HFFc6 (cell line): ENCODE measurements at regions not wholly inside any gene's neighbourhood (a gene's known extent, or its start where the extent isn't known, plus 50 kb on each side); places are given as distances from the start of the nearest gene placed in this dataset.

Experiments used
- DNase-seq: peaks from one replicate; pipeline ENCODE4 v3.0.0-alpha.2; 2018
- H3K27ac Mint-ChIP-seq: 2 replicates; pipeline ENCODE4 v1.8.0; 2020; ENCODE audit warnings: mild to moderate bottlenecking, mixed read lengths
- H3K27me3 Mint-ChIP-seq: 2 replicates; pipeline ENCODE4 v1.8.0; 2021; ENCODE audit warnings: mild to moderate bottlenecking, moderate library complexity, mixed read lengths; ENCODE audit not compliant: insufficient read depth
- H3K36me3 Mint-ChIP-seq: 2 replicates; pipeline ENCODE4 v1.8.0; 2021; ENCODE audit warnings: low read depth, mixed read lengths
- H3K4me1 Mint-ChIP-seq: 2 replicates; pipeline ENCODE4 v1.8.0; 2020; ENCODE audit warnings: low read depth, mixed read lengths
- H3K4me3 Mint-ChIP-seq: 2 replicates; pipeline ENCODE4 v1.8.0; 2020; ENCODE audit warnings: mild to moderate bottlenecking, moderate library complexity, mixed read lengths
- H3K9me3 Mint-ChIP-seq: 2 replicates; pipeline ENCODE4 v1.8.0; 2020; ENCODE audit warnings: mild to moderate bottlenecking, mixed read lengths
- TF ChIP-seq, protein P1 (sequence below): fragments of 200-600 bp; sonication (generic); IDR thresholded peaks from 2 replicates; pipeline ENCODE4 v1.5.0; 2021; ENCODE audit warnings: antibody characterized with exemption, mild to moderate bottlenecking

DNA sequence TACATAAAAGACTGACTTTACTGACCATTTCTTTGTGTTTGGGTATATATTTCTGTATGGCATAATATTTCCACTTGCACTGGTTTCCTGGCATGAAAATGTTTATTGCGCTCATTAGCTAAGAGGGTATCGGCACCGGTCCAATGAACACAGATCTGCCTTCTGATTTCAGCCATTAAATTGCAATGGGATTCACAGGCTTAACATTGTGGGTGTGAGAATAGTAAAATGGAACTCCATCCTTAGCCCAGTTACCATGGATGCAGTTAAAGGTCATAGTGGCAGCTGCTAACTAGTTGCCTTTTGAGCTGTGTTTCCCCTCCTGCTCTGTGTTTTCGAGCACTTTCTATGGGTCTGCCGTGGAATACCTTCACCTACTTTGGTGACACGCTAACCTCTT lies 352.6 kb upstream of the POU3F3 start:
- H3K4me3 Mint-ChIP-seq: no peak overlapping the region
- no peaks in the 10 kb centered on the region for H3K36me3 Mint-ChIP-seq
- peaks cover 29% of the 10 kb centered on the region for H3K9me3 Mint-ChIP-seq
- DNase-seq: no peak
- TF ChIP-seq, protein P1, sequence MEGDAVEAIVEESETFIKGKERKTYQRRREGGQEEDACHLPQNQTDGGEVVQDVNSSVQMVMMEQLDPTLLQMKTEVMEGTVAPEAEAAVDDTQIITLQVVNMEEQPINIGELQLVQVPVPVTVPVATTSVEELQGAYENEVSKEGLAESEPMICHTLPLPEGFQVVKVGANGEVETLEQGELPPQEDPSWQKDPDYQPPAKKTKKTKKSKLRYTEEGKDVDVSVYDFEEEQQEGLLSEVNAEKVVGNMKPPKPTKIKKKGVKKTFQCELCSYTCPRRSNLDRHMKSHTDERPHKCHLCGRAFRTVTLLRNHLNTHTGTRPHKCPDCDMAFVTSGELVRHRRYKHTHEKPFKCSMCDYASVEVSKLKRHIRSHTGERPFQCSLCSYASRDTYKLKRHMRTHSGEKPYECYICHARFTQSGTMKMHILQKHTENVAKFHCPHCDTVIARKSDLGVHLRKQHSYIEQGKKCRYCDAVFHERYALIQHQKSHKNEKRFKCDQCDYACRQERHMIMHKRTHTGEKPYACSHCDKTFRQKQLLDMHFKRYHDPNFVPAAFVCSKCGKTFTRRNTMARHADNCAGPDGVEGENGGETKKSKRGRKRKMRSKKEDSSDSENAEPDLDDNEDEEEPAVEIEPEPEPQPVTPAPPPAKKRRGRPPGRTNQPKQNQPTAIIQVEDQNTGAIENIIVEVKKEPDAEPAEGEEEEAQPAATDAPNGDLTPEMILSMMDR: no peak
- H3K4me1 Mint-ChIP-seq: no peaks in the 10 kb centered on the region
- no peak overlapping the region for H3K27ac Mint-ChIP-seq
- no peaks in the 10 kb centered on the region; the same call in 1 of the 2 replicates for H3K27me3 Mint-ChIP-seq

DNA sequence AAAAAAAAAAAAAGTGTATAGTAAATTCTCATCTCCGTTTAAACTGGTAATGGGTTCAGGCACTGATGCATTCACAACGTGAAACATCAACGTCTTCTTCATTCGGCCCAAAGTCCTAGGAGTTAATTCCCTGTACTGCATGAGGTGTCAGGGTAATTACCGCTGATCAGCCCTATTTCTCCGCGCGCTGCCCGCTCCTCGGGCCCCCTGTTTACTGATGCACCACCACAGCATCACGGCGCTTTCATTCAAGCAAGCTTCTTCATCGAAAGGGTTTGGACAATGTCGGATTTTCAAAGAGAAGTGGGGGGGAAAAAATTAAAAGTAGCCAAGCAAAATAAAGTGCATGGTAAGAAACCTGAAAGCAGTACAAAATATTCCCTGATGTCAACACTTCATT lies 352.0 kb upstream of the POU3F3 start:
- TF ChIP-seq, protein P1: no peak
- H3K4me3 Mint-ChIP-seq: no peak overlapping the region
- no peaks in the 10 kb centered on the region; the same call in 1 of the 2 replicates for H3K27me3 Mint-ChIP-seq
- H3K27ac Mint-ChIP-seq: no peak overlapping the region
- no peaks in the 10 kb centered on the region for H3K36me3 Mint-ChIP-seq
- H3K4me1 Mint-ChIP-seq: no peaks in the 10 kb centered on the region
- H3K9me3 Mint-ChIP-seq: peaks cover 29% of the 10 kb centered on the region
- DNase-seq: no peak

DNA sequence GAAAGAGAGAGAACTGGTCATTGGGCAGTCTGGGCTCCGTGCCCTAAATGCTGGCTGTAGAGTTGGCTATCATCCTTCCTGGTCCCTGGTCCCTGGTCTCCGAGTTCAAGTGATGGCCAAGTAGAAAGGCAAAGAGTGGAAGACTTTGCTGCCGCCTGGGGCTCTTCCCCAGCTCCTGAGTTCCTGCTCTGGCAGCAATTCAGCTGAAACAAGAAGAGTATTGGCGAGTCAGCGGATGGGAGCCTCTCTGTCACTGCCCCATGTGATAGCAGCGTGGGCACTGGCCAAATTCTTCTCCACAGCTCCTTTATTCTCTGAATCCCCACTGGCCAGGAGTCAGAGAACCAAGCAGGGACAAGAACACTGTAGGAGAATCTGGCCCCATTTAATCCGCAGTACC lies 351.0 kb upstream of the POU3F3 start:
- TF ChIP-seq, protein P1: no peak
- no peak for DNase-seq
- Mint-ChIP-seq H3K9me3 (peaks cover 25% of the 10 kb centered on the region), H3K27ac (no peak overlapping the region), H3K4me3 (no peak overlapping the region), H3K36me3 (no peaks in the 10 kb centered on the region), H3K27me3 (no peaks in the 10 kb centered on the region; the same call in 1 of the 2 replicates), H3K4me1 (no peaks in the 10 kb centered on the region)

DNA sequence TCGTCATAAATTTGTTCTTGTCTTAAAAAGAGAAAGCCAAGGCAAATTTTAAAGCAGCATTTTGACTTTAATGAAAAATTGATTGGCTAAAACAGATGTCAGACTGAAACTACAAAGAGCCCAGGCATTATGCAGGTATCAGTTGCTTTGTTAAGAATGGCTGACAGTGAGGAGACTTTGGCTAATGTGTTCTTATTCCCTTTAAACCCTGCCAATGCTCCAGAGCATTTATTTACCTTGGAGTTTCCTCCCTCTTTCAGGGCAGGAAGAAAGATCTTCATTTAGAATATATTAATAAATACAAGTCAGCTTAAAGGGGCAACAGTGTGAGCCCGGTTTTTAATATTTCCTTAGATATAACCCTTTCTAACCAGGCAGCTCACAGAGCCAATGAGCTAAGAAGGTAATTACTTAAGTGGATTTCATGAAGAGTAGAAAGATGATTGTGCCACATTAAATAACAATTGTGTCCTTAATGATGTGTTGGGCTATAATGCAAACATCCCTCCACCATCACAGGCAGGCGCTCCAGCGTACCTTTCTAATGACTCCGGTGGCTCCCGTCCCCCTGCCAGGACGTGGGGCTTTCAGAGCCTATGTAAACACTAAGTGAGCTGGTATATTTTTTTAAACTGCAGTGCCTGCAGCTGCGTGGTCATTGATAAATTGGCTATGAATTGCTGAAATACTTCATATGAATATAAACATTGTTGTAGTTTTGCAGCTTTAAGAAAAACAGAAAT lies 349.4 kb upstream of the POU3F3 start:
- Mint-ChIP-seq H3K9me3 (peaks cover 22% of the 10 kb centered on the region), H3K4me3 (no peak overlapping the region), H3K27me3 (no peaks in the 10 kb centered on the region; the same call in 1 of the 2 replicates), H3K36me3 (no peaks in the 10 kb centered on the region), H3K27ac (no peak overlapping the region), H3K4me1 (no peaks in the 10 kb centered on the region)
- no peak for DNase-seq
- TF ChIP-seq, protein P1: no peak

GRCh38 chr2:104518256-104518655 lies 335.7 kb upstream of the POU3F3 start:
- Mint-ChIP-seq H3K9me3 (peaks cover 32% of the 10 kb centered on the region), H3K27me3 (no peaks in the 10 kb centered on the region), H3K36me3 (no peaks in the 10 kb centered on the region), H3K4me1 (no peaks in the 10 kb centered on the region), H3K4me3 (no peak overlapping the region), H3K27ac (no peak overlapping the region)
- TF ChIP-seq, protein P1: no peak
- DNase-seq: no peak
